ENCODE measurements at regions not wholly inside any gene's neighbourhood (a gene's known extent, or its start where the extent isn't known, plus 50 kb on each side); places are given as distances from the start of the nearest gene placed in this dataset.

GRCh38 chr1:186577633-186578032 is 102.6 kb downstream of the PTGS2 start:
- Histone ChIP-seq H3K4me2 (ENCODE audit: low read depth, low read length, poor library complexity, severe bottlenecking) (no peak overlapping the region), H3K9ac (ENCODE audit: low read length) (no peak overlapping the region), H3K4me3 (ENCODE audit: insufficient read depth, low read length, poor library complexity, severe bottlenecking) (no peak overlapping the region), H3K9me3 (ENCODE audit: insufficient read depth, low read length) (0 out of 2 replicates have a peak, but pooled peaks cover 4% of the 10 kb centered on the region), H3K79me2 (ENCODE audit: insufficient read depth, low read length) (no peaks in the 10 kb centered on the region), H2AFZ (ENCODE audit: low read depth, low read length, severe bottlenecking) (no peak overlapping the region), H3K9me2 (replicated peaks; ENCODE audit: insufficient read depth, low read length) (no peaks in the 10 kb centered on the region), H3K27ac (ENCODE audit: low read depth, low read length) (no peak overlapping the region), H3K36me3 (ENCODE audit: low read length) (no peaks in the 10 kb centered on the region), H3F3A (ENCODE audit: insufficient read depth) (no peaks in the 10 kb centered on the region), H3K27me3 (ENCODE audit: low read length) (no peaks in the 10 kb centered on the region), H4K20me1 (ENCODE audit: low read depth, low read length) (no peaks in the 10 kb centered on the region)
- TF ChIP-seq, protein P1, sequence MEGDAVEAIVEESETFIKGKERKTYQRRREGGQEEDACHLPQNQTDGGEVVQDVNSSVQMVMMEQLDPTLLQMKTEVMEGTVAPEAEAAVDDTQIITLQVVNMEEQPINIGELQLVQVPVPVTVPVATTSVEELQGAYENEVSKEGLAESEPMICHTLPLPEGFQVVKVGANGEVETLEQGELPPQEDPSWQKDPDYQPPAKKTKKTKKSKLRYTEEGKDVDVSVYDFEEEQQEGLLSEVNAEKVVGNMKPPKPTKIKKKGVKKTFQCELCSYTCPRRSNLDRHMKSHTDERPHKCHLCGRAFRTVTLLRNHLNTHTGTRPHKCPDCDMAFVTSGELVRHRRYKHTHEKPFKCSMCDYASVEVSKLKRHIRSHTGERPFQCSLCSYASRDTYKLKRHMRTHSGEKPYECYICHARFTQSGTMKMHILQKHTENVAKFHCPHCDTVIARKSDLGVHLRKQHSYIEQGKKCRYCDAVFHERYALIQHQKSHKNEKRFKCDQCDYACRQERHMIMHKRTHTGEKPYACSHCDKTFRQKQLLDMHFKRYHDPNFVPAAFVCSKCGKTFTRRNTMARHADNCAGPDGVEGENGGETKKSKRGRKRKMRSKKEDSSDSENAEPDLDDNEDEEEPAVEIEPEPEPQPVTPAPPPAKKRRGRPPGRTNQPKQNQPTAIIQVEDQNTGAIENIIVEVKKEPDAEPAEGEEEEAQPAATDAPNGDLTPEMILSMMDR (IDR thresholded peaks at IDR 0.05; ENCODE audit: insufficient read depth, low read length, poor library complexity, severe bottlenecking): no peak
- TF ChIP-seq EZH2phosphoT487 (conservative IDR thresholded peaks at IDR 0.05; ENCODE audit: low read length): no peak

DNA sequence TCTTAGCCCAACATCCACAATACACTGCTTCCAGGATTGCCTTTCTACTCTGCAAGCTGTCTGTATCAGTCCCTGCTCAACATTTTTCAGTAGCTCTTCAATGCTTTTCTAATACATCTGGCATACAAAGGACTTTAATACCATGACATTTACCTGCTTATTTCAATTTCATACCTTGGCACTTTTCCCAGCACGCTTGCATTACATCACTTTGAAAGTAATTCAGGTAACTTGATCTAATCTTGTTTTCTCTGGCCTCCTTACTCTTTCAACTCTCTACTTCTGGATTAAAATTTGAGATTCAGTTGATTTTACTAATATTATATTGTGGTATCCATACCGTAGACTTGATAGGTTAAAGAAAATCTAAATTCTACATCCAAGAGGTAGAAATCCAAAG is 103.0 kb downstream of the PTGS2 start:
- Histone ChIP-seq H3K4me3 (ENCODE audit: insufficient read depth, low read length, poor library complexity, severe bottlenecking) (no peak overlapping the region), H4K20me1 (ENCODE audit: low read depth, low read length) (no peaks in the 10 kb centered on the region), H3K36me3 (ENCODE audit: low read length) (no peaks in the 10 kb centered on the region), H3K79me2 (ENCODE audit: insufficient read depth, low read length) (no peaks in the 10 kb centered on the region), H3K9me2 (replicated peaks; ENCODE audit: insufficient read depth, low read length) (no peaks in the 10 kb centered on the region), H3K9me3 (ENCODE audit: insufficient read depth, low read length) (0 out of 2 replicates have a peak, but pooled peaks cover 4% of the 10 kb centered on the region), H3F3A (ENCODE audit: insufficient read depth) (no peaks in the 10 kb centered on the region), H2AFZ (ENCODE audit: low read depth, low read length, severe bottlenecking) (no peak overlapping the region), H3K4me2 (ENCODE audit: low read depth, low read length, poor library complexity, severe bottlenecking) (no peak overlapping the region), H3K9ac (ENCODE audit: low read length) (no peak overlapping the region), H3K27me3 (ENCODE audit: low read length) (no peaks in the 10 kb centered on the region), H3K27ac (ENCODE audit: low read depth, low read length) (no peak overlapping the region)
- TF ChIP-seq, protein P1 (IDR thresholded peaks at IDR 0.05; ENCODE audit: insufficient read depth, low read length, poor library complexity, severe bottlenecking): no peak
- TF ChIP-seq EZH2phosphoT487 (conservative IDR thresholded peaks at IDR 0.05; ENCODE audit: low read length): no peak

DNA sequence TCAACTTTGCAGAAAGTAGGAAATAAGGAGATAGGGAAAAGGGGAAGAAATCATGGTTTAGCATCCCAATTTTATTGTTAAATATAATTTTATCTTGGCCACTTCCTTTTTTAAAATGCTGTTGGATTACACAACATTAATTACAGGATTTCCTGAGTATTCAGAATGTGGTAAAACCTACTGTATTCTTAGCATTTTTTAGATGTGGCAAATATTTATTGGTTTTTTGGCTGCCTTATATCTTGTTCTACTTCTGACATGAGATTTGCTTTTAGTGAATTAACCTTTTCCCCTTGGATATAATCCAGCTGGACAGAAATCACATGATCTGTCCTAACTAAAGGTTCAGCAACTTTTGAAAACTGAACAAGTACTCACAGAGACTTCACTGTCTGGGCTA is 104.9 kb downstream of the PTGS2 start:
- Histone ChIP-seq H3K79me2 (ENCODE audit: insufficient read depth, low read length) (no peaks in the 10 kb centered on the region), H3K4me3 (ENCODE audit: insufficient read depth, low read length, poor library complexity, severe bottlenecking) (no peak overlapping the region), H4K20me1 (ENCODE audit: low read depth, low read length) (no peaks in the 10 kb centered on the region), H2AFZ (ENCODE audit: low read depth, low read length, severe bottlenecking) (no peak overlapping the region), H3K36me3 (ENCODE audit: low read length) (no peaks in the 10 kb centered on the region), H3K4me2 (ENCODE audit: low read depth, low read length, poor library complexity, severe bottlenecking) (no peak overlapping the region), H3K9me2 (replicated peaks; ENCODE audit: insufficient read depth, low read length) (no peaks in the 10 kb centered on the region), H3K27ac (ENCODE audit: low read depth, low read length) (no peak overlapping the region), H3K9me3 (ENCODE audit: insufficient read depth, low read length) (no peaks in the 10 kb centered on the region), H3K27me3 (ENCODE audit: low read length) (no peaks in the 10 kb centered on the region), H3F3A (ENCODE audit: insufficient read depth) (no peaks in the 10 kb centered on the region), H3K9ac (ENCODE audit: low read length) (no peak overlapping the region)
- no peak for TF ChIP-seq EZH2phosphoT487 (conservative IDR thresholded peaks at IDR 0.05; ENCODE audit: low read length)
- TF ChIP-seq, protein P1 (IDR thresholded peaks at IDR 0.05; ENCODE audit: insufficient read depth, low read length, poor library complexity, severe bottlenecking): no peak
